GM12892 (cell line): ENCODE measurements at regions not wholly inside any gene's neighbourhood (a gene's known extent, or its start where the extent isn't known, plus 50 kb on each side); places are given as distances from the start of the nearest gene placed in this dataset.

Experiments used
- POLR2A ChIP-seq: IDR thresholded peaks from 2 replicates; pipeline ENCODE4 v1.6.1; 2011; ENCODE audit warnings: low read depth, low read length, control low read depth
- POLR2AphosphoS5 ChIP-seq: IDR thresholded peaks from 2 replicates; pipeline ENCODE4 v1.6.1; 2011; ENCODE audit warnings: low read depth, low read length, control low read depth

GRCh38 chr18:31245820-31246219 is 72.1 kb upstream of the DSG1 start:
- TF ChIP-seq POLR2A (no peak), POLR2AphosphoS5 (no peak)
